CD4-positive, alpha-beta T cell (primary cell): ENCODE measurements at regions not wholly inside any gene's neighbourhood (a gene's known extent, or its start where the extent isn't known, plus 50 kb on each side); places are given as distances from the start of the nearest gene placed in this dataset.

Experiments
- ATAC-seq: fragments of 200-7000 bp; cut with Tn5 transposase; one replicate; pipeline ENCODE4 v1.10.0; 2022; ENCODE audit warnings: mild to moderate bottlenecking; ENCODE audit not compliant: poor library complexity
- CTCF ChIA-PET: fragments of 350-600 bp; sonication (Branson Sonifier 250); formaldehyde crosslinking; loops from one replicate; lab custom pipeline; 2021; ENCODE audit warnings: antibody characterized with exemption, inconsistent platforms; lab: Charles Lee
- POLR2A ChIA-PET: fragments of 350-600 bp; sonication (Branson Sonifier 250); formaldehyde crosslinking; loops from one replicate; lab custom pipeline; 2021; ENCODE audit warnings: antibody characterized with exemption, inconsistent platforms; lab: Charles Lee
- DNase-seq, 14 experiments: peaks; one replicate each; pipeline ENCODE4 v3.0.0-alpha.2; 2013 to 2020; ENCODE audit warnings: mixed read lengths in 2 of 14
- H3K27ac ChIP-seq, 2 donors: one replicate each; pipeline versions ENCODE4 v1.5.1 to v1.7.0; 2013; ENCODE audit warnings: low read length in 2 of 2, low read depth in 1 of 2, mild to moderate bottlenecking in 1 of 2
- H3K27me3 ChIP-seq, 2 experiments: 1 replicate in 1 of 2; 2 replicates in 1 of 2; pipeline versions ENCODE4 v1.6.1 to v1.7.0; 2013; ENCODE audit warnings: low read length in 2 of 2, control low read depth in 1 of 2, mild to moderate bottlenecking in 1 of 2, moderate library complexity in 1 of 2; ENCODE audit not compliant: insufficient read depth in 2 of 2, control insufficient read depth in 1 of 2
- H3K36me3 ChIP-seq: one replicate; pipeline ENCODE4 v1.6.1; 2013; ENCODE audit warnings: low read length, control low read depth; ENCODE audit not compliant: insufficient read depth
- H3K4me1 ChIP-seq: one replicate; pipeline ENCODE4 v1.6.1; 2013; ENCODE audit warnings: low read length, control low read depth; ENCODE audit not compliant: insufficient read depth
- H3K4me3 ChIP-seq: one replicate; pipeline ENCODE4 v1.5.1; 2013; ENCODE audit warnings: mild to moderate bottlenecking, low read length, moderate library complexity
- H3K9me3 ChIP-seq, 2 experiments: 1 replicate in 1 of 2; 2 replicates in 1 of 2; pipeline versions ENCODE4 v1.6.1 to v1.7.0; 2013; ENCODE audit warnings: low read length in 2 of 2, mild to moderate bottlenecking in 2 of 2, control low read depth in 1 of 2, moderate library complexity in 1 of 2; ENCODE audit not compliant: control insufficient read depth in 1 of 2, insufficient read depth in 1 of 2
- H3K27ac Mint-ChIP-seq: one replicate; pipeline ENCODE4 v1.8.0; 2020; ENCODE audit warnings: mixed read lengths
- H3K27me3 Mint-ChIP-seq: one replicate; pipeline ENCODE4 v1.8.0; 2021; ENCODE audit warnings: mixed read lengths
- H3K36me3 Mint-ChIP-seq: one replicate; pipeline ENCODE4 v1.8.0; 2021; ENCODE audit warnings: low read depth, mixed read lengths
- H3K4me1 Mint-ChIP-seq: one replicate; pipeline ENCODE4 v1.8.0; 2021; ENCODE audit warnings: low read depth, mixed read lengths
- H3K4me3 Mint-ChIP-seq: one replicate; pipeline ENCODE4 v1.8.0; 2020; ENCODE audit warnings: mild to moderate bottlenecking, mixed read lengths
- H3K9me3 Mint-ChIP-seq: one replicate; pipeline ENCODE4 v1.8.0; 2020; ENCODE audit warnings: mixed read lengths
- intact Hi-C, 2 experiments: fragments of 100-400 bp; cut with DNase I in 1 of 2; cut with micrococcal nuclease in 1 of 2; formaldehyde crosslinking; loops; one replicate each; pipeline versions ENCODE4 v1.15.1 to v1.9.0; 2023 to 2025; cut with DNase I, micrococcal nuclease
- TF ChIP-seq, protein P1 (sequence below): fragments of 200-600 bp; IDR thresholded peaks from one replicate; pipeline ENCODE4 v1.8.0; 2022; ENCODE audit warnings: antibody characterized with exemption, mild to moderate bottlenecking

GRCh38 chr6:170038708-170039107 lies 252.2 kb downstream of the DLL1 start:
- DNase-seq: peak in 1 of 14 experiments; percentile 19
- peaks cover 6% of the 10 kb centered on the region for H3K9me3 Mint-ChIP-seq

GRCh38 chr6:170038251-170038650 lies 252.6 kb downstream of the DLL1 start:
- POLR2A ChIA-PET: no interaction called here
- Histone ChIP-seq H3K27me3 (peaks cover 0 to 2% of the 10 kb centered on the region in 2 experiments), H3K4me3 (no peak overlapping the region), H3K27ac (no peak overlapping the region), H3K4me1 (no peaks in the 10 kb centered on the region), H3K9me3 (peaks cover 5 to 29% of the 10 kb centered on the region in 2 experiments), H3K36me3 (no peaks in the 10 kb centered on the region)
- intact Hi-C loops: no loop called here
- CTCF ChIA-PET: no interaction called here
- no peak for DNase-seq
- H3K9me3 Mint-ChIP-seq: peaks cover 6% of the 10 kb centered on the region
- no peaks in the 10 kb centered on the region for H3K36me3 Mint-ChIP-seq
- H3K27ac Mint-ChIP-seq: no peak overlapping the region
- peaks cover 6% of the 10 kb centered on the region for H3K27me3 Mint-ChIP-seq
- TF ChIP-seq, protein P1, sequence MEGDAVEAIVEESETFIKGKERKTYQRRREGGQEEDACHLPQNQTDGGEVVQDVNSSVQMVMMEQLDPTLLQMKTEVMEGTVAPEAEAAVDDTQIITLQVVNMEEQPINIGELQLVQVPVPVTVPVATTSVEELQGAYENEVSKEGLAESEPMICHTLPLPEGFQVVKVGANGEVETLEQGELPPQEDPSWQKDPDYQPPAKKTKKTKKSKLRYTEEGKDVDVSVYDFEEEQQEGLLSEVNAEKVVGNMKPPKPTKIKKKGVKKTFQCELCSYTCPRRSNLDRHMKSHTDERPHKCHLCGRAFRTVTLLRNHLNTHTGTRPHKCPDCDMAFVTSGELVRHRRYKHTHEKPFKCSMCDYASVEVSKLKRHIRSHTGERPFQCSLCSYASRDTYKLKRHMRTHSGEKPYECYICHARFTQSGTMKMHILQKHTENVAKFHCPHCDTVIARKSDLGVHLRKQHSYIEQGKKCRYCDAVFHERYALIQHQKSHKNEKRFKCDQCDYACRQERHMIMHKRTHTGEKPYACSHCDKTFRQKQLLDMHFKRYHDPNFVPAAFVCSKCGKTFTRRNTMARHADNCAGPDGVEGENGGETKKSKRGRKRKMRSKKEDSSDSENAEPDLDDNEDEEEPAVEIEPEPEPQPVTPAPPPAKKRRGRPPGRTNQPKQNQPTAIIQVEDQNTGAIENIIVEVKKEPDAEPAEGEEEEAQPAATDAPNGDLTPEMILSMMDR: no peak
- no peaks in the 10 kb centered on the region for H3K4me1 Mint-ChIP-seq
- ATAC-seq: no peak
- no peak overlapping the region for H3K4me3 Mint-ChIP-seq

More at GRCh38 chr6:170038708-170039107, 252.2 kb downstream of the DLL1 start:
- CTCF ChIA-PET: no interaction called here
- no peaks in the 10 kb centered on the region for H3K36me3 ChIP-seq
- H3K4me3 ChIP-seq: no peak overlapping the region
- H3K27ac ChIP-seq: no peak overlapping the region
- H3K4me3 Mint-ChIP-seq: no peak overlapping the region
- peaks cover 5 to 24% of the 10 kb centered on the region in 2 experiments for H3K9me3 ChIP-seq
- no peaks in the 10 kb centered on the region for H3K4me1 ChIP-seq
- TF ChIP-seq, protein P1: no peak
- POLR2A ChIA-PET: no interaction called here
- peaks cover 0 to 2% of the 10 kb centered on the region in 2 experiments for H3K27me3 ChIP-seq
- no peaks in the 10 kb centered on the region for H3K36me3 Mint-ChIP-seq
- no peak overlapping the region for H3K27ac Mint-ChIP-seq
- ATAC-seq: no peak
- peaks cover 6% of the 10 kb centered on the region for H3K27me3 Mint-ChIP-seq
- intact Hi-C loops: no loop called here
- H3K4me1 Mint-ChIP-seq: no peaks in the 10 kb centered on the region

DNA sequence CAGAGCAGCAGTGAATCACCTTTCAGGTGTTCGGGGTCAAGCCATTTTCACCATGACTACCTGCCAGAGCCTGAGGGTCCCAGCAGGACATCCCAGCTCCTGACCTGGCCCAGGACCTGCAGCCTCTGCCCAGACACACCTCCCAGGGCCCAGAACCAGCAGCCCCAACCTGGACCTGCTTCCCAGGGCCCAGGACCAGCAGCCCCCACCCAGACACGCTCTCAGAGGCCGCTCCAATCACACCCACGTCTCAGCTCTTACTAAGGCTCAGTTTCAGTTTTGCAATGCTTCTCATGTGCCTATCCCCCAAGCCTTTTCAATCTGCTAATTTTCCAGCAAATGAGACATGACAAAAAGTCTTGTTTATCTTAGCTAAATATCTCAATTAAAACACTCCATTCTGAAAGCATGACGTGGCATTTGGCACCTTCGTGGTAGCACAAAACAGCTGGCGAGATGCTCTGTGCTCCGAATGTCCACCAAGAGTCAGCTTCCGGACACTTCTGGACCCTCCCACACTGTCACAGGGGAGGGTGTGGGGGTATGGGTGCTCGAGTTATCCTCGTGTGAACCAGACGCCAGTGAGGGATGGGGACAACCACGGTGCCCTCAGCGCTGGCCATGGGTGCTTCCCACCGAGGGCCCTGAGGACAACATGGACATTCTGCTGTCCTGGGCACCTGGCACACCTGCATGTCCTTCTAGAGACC lies 253.2 kb downstream of the DLL1 start:
- Mint-ChIP-seq H3K9me3 (peaks cover 6% of the 10 kb centered on the region), H3K27me3 (peaks cover 6% of the 10 kb centered on the region), H3K4me1 (no peaks in the 10 kb centered on the region), H3K36me3 (no peaks in the 10 kb centered on the region), H3K4me3 (no peak overlapping the region), H3K27ac (no peak overlapping the region)
- Histone ChIP-seq H3K27me3 (peaks cover 0 to 2% of the 10 kb centered on the region in 2 experiments), H3K9me3 (peaks cover 5 to 32% of the 10 kb centered on the region in 2 experiments), H3K27ac (no peak overlapping the region), H3K36me3 (no peaks in the 10 kb centered on the region), H3K4me3 (no peak overlapping the region), H3K4me1 (no peaks in the 10 kb centered on the region)
- ATAC-seq (no peak), DNase-seq (no peak)
- CTCF ChIA-PET: no interaction called here
- POLR2A ChIA-PET: no interaction called here
- intact Hi-C loops: no loop called here
- TF ChIP-seq, protein P1: no peak
